HG02870 (cell line): ENCODE measurements at regions not wholly inside any gene's neighbourhood (a gene's known extent, or its start where the extent isn't known, plus 50 kb on each side); places are given as distances from the start of the nearest gene placed in this dataset.
"Not testable (repeated sequence)": the region's sequence is repeated elsewhere in the genome, so short reads cannot be mapped to it uniquely, and the experiment has no call there.

ENCODE experiments used
- ATAC-seq: cut with Tn5 transposase; IDR thresholded peaks from one replicate; pipeline ENCODE4 v1.9.1; 2021; ENCODE audit warnings: mild to moderate bottlenecking, moderate library complexity; ENCODE audit not compliant: unreplicated experiment

DNA sequence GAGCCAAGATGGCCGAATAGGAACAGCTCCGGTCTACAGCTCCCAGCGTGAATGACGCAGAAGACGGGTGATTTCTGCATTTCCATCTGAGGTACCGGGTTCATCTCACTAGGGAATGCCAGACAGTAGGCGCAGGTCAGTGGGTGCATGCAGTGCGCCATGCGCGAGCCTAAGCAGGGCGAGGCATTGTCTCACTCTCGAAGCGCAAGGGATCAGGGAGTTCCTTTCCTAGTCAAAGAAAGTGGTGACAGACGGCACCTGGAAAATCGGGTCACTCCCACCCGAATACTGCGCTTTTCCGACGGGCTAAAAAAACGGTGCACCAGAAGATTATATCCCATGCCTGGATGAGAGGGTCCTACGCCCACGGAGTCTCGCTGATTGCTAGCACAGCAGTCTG is 600.1 kb downstream of the PRR16 start:
- ATAC-seq: not testable (repeated sequence)

DNA sequence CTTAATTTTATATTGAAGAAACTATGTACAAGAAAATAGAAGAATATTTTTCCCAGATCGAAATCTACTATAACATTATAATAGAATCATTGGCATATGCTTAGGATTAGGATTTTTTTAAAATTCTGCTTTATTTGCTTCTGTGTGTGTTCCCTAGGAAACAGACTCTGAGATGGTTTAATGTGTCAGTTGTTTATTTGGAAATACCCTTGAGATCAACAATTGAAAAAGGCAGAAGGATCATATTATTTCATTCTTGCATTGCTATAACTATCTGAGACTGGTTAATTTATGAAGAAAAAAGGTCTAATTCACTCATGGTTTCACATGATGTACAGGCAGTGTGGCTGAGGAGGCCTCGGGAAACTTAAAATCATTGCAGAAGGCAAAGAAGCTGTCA is 622.6 kb downstream of the PRR16 start:
- ATAC-seq: no peak

DNA sequence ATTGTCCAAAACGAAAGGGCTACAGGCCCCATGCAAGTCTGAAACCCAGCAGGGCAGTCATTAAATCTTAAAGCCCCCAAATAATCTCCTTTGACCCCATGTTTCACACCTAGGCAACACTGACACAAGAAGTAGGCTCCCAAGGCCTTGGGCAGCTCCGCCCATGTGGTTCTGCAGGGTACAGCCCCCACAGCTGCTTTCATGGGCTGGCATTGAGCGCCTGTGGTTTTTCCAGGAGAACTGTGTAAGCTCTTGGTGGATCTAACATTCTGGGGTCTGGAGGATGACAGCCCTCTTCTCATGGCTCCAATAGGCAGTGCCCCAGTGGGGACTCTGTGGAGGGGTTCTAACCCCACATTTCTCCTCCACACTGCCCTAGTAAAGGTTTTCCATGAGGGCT is 623.5 kb downstream of the PRR16 start:
- ATAC-seq: no peak

DNA sequence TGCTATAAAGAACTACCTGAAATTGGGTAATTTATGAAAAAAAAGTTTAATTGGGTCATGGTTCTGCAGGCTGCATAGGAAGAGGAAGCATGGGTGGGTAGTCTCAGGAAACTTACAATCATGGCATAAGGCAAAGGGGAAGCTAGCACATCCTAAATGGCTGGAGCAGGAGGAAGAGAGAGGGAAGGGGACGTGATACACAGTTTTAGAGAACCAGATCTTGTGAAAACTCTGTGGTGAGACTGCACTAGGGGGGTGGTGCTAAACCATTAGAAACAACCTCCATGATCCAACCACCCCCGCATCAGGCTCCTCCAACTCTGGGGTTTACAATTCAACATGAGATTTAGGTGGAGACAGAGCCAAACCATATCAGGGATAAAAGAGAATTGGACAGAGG is 624.2 kb downstream of the PRR16 start:
- ATAC-seq: no peak

DNA sequence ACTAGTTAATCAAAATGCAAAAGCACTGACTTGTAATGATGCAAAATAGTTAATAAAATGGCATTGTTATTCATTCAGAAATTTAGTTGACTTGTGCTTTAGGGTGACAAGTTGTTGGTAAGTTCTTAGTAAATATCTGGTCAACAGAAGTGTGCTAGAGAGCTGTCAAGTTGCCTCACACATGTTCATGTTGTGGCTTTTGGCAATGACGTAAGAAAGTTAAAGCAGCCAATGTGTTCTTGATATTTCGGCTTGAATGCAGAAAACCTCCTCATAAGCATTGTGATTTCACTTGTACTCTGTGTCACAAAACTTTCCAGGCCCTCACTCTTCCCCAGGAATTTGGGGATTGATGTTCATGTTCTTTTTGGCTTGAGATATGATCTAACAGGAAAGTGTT is 626.7 kb downstream of the PRR16 start:
- no peak for ATAC-seq

DNA sequence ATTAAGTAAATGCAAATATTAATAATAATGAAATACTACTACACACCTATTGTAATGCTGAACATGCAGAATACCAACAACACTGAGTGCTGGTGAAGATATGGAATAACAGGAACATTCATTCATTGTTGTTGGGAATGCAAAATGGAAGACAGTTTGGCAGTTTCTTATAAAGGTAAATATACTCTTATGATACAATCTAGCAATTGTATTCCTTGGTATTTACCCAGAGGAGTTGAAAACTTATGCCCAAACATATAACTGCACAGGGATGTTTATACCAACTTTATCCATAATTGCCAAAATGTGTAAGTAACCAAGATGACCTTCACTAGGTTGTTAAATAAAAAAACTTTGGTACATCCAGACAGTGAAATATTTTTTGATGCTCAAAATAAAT is 636.8 kb downstream of the PRR16 start:
- no peak for ATAC-seq

DNA sequence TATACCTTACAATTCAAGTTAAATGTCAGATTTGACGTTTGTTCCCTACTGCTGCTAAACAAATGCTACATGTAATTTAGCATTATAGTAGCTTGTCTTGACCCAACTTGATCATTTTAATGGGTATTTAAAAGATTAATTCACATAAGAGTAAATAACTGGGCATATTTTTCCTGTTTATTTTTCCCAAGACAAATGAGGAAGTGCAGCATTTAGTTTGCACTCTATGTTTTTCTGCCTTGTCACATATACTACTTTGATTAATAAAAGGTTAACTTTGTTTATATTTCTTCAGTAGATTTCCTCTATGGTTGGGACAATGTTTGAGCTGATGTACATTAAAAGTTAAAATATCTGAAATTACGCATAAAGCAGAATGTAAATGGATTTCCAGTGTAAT is 641.8 kb downstream of the PRR16 start:
- no peak for ATAC-seq

DNA sequence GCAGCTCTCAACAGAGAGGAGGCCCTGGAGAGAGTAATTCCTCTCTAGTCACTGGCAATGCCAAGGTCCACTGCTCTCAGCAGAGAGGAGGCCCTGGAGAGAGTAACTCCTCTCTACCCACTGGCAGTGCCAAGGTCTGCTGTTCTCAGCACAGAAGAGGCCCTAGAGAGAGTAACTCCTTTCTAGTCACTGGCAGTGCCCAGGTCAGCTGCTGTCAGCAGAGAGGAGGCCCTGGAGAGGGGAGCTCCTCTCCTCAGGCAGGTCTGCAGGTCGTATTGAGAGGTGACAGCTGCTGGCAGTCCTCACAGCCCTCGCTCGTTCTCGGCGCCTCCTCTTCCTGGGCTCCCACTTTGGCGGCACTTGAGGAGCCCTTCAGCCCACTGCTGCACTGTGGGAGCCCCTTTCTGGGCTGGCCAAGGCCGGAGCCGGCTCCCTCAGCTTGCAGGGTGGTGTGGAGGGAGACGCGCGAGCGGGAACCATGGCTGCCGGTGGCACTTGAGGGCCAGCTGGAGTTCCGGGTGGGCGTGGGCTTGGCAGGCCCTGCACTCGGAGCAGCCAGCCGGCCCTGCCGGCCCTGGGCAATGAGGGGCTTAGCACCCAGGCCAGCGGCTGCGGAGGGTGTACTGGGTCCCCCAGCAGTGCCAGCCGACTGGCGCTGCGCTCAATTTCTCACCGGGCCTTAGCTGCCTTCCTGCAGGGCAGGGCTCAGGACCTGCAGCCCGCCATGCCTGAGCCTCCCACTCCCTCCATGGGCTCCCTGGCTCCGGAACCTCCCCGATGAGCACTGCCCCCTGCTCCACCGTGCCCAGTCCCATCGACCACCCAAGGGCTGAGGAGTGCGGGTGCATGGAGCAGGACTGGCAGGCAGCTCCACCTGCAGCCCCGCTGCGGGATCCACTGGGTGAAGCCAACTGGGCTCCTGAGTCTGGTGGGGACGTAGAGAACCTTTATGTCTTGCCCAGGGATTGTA is 642.9 kb downstream of the PRR16 start:
- not testable (repeated sequence) for ATAC-seq

DNA sequence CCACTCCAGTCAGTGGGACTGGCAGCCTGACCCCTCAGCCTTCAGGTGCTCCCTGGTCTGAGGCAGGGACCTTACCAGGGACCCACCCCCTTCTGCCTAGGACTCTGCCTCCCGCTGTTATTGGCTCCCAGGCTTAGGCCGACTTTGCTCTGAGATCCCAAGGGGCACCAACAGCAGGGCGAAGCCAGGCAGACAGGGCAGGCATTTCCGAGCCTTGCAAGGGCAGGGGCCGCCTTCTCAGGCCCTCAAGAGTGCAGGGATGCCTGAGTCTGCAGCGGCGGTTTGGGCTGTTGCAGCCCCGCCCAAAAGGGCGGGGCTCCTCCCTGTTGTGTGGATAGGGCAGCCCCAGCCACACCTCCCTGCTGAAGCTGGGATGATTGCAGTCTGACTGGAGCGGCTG is 644.6 kb downstream of the PRR16 start:
- no peak for ATAC-seq

DNA sequence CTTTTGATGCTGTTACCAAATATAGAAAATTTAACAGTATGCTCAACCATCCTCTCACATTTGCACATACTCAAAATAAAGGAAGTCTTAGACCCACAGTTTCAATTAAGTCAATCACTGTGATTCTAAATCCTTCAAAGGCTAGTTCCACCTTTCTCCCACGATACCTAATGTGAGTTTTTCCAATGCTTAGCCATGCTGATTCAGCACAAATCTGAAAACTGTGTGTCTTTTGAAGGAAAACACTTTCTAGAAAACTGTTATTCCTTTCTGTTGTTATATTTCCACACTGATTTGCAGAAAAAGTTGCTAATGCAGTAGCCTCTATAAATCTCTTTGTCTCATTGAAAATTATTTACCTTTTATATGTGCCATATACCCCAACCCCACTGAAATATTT is 645.7 kb downstream of the PRR16 start:
- ATAC-seq: no peak

DNA sequence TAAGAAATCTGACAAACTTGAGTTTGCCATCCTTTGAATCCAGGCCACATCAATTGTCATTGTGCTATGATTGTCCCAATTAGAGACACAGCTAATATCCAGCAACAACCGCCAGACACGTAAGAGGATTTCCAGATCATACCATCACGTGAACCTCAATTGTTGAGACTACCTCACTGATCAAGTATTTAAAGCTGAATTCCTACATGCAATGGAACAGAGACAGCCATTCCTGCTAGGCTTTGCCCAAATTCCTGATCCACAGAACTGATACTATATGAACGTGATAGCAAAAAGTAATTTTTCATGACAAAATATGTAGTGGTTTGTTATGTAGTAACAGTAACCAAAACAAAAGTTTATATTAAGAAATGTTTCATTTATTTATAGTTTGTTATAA is 657.7 kb downstream of the PRR16 start:
- ATAC-seq: no peak

DNA sequence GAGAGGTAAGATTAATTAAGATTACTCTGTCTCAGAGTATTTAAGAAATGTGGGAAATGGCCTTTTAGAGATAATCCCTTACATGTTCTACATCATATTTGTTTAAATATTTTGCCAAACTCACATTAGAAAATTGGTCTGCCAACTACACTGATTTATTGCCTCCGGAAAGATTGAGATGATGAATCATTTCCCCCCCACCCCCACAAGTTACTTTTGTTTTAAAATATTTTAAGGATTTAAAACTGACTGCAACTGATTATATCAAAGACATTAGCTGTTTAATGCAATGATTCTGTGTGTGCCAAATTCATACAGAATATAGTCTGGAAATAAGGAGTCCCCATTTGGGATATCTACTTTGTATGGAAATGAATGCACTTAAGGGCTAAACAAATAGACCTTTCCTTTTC is 674.4 kb downstream of the PRR16 start:
- no peak for ATAC-seq

DNA sequence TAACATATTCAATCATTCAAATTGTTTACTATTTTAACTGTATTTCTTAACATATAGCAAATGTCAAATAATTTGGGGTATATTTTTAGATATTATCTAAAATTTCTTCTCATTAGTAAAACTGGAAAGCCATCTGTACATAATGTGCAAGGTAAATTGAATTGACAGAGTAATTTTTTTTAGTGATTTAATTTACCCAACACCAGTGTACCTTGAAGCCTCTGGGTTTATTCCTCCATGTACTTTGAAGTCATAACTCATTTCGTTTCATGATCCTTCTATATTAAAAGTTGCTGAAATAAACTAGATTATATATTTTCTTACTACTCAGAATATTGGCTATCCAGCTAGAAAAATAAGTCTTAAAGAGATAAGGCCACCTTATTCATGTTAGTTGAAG is 674.9 kb downstream of the PRR16 start:
- ATAC-seq: no peak

DNA sequence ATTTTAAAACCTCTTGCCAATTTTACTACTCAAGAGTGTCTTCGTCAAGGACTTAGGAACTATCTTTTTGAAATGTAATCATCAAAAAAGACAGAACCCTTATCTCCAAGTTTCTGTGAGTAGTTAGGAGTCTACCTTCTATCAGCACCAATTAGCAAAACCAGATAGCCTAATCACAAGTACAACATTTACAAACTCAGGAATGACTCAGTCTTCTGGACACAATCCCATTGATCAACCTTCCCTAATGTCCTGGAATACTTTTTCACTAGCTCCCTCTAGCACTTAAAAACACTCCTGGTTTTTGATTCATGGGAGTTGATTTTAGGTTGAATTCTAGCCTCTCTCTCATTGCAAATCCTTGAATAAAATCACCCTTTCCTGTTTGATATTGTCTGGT is 680.7 kb downstream of the PRR16 start:
- ATAC-seq: no peak

DNA sequence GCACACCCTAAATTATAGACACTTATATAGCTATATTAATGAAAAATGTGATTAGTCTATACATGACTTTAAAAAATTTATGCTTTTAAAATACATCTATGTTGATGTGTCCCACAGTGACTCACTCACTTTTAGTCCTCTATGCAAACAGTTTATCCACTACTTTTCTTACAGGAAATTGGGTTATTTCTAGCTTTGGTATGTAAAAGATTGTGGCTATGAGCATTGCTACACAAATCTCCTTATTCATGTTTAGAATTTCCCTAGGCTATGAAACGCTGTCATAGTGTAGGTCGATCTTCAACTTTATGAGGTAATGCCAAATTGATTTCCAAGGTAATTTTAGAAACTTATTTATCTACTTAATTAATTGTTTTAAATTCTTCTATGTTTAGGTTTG is 687.4 kb downstream of the PRR16 start:
- ATAC-seq: no peak

DNA sequence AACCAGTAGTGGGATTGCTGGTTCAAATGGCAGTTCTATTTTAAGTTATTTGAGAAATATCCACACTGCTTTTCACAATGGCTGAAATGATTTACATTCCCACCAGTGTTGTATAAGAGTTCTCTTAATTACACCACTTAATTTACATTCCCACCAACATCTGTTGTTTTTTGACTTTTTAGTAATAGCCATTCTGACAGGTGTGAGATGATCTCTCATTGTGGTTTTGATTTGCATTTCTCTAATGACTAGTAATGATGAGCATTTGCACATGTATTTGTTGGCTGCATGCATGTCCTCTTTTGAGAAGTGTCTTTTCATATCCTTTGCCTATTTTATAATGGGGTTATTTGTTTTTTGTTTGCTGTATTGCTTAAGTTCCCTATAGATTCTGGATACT is 688.3 kb downstream of the PRR16 start:
- ATAC-seq: no peak

DNA sequence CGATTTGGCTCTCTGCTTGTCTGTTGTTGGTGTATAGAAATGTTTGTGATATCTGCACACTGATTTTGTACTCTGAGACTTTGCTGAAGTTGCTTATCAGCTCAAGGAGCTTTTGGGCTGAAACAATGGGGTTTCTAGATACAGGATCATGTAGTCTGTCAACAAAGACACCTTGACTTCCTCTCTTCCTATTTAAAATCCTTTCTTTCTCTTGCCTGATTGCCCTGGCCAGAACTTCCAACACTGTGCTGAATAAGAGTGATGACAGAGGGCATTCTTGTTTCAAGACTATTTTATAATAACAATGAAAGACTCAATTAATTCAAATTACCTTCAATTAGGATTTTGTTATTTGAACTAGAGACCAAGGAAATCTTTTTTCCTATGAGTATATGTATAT is 692.5 kb downstream of the PRR16 start:
- ATAC-seq: no peak

DNA sequence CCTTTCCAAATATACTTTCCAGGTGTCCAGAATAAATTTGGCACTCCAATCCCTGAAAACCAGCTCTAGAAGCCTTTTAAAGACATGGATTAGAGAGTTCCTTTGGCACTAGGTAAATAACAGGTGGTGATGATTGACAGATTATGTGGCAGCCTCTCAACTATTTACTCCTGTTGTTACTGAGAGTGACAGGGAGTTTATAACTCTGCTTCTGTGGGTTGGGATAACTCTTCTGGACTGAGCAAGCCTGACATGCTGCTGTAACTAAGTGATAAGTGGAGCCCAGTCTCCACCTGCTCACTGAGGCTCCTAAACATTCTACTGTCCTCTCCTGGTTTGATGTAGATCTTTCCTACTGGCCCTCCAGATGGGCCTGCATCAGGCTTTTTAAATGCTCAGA is 693.2 kb upstream of the FTMT start:
- no peak for ATAC-seq

DNA sequence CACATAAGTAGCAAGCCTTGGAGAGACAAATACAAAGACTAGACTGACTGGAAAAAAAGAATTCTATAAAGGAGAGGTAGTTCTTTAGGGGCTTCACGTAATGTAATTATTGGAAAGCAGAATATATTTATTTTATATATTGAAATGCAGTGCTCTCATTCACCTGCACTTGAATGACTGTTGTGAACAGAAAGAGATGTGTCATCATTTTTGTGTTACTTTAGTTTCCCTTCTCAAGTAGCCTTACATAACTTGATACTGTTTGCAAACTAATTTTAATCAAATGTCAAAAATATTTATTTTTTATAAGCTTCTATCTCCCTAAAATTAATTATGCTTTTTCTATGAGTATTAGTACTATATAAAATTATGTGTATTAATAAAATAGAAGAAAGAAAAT is 691.1 kb upstream of the FTMT start:
- no peak for ATAC-seq

DNA sequence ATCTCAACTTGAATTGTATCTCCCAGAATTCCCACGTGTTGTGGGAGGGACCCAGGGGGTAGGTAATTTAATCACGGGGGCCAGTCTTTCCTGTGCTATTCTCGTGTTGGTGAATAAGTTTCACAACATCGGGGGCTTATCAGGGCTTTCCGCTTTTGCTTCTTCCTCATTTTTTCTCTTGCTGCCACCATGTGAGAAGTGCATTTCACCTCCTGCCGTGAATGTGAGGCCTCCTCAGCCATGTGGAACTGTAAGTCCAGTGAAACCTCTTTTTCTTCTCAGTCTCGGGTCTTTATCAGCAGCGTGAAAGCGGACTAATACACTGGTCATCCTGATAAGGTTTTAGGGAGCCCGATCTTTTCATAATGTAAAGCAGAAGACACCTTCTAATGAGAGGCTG is 687.0 kb upstream of the FTMT start:
- no peak for ATAC-seq

DNA sequence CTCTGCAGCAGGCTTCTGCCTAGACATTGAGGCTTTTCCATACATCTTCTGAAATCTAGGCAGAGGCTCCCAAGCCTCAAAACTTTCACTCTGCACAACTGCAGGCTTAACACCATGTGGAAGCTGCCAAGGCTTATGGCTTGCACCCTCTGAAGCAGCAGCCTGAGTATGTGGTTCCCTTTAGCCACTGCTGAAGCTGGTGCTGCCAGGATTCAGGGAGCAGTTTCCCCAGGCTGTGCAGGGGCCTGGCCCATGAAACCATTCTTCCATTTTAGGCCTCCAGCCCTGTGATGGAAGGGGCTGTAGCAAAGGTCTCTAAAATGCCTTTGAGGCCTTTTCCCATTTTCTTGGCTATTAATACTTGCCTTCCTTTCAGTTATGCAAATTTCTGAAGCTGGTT is 680.3 kb upstream of the FTMT start:
- ATAC-seq: no peak

DNA sequence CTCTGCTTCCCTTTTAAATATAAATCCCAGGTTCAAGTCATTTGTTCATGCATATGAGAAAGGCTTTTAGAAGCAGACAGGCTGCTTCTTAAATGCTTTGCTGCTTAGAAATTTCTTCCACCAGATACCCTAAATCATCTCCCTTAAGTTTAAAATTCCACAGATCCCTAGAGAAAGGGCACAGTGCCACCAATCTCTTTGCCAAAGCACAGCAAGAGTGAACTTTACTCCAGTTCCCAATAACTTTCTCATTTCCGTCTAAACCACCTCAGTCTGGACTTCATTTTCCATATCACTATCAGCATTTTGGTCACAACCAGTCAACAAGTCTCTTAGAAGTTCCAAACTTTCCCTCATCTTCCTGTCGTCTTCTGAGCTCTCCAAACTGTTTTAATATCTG is 679.8 kb upstream of the FTMT start:
- ATAC-seq: no peak

DNA sequence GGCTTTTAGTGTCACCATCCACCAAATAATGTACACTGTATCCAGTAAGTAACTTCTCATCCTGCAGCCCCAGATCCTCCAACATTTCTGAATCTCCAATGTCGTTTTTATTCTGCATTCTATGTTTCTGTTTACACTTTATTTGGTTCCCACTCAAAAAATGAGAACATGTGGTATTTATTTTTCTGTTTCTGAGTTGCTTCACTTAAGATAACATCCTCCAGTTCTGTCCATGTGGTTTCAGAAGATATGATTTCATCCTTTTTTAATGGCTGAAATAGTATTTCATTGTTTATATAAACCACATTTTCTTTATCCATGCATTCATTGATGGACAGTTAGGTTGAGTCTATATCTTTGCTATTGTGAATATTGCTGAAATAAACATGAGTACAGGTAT is 677.3 kb upstream of the FTMT start:
- ATAC-seq: no peak
